Tibial nerve (tissue), 4 donors: ENCODE measurements at regions not wholly inside any gene's neighbourhood (a gene's known extent, or its start where the extent isn't known, plus 50 kb on each side); places are given as distances from the start of the nearest gene placed in this dataset.

Experiments used
- EP300 ChIP-seq, 2 donors: sonication (generic); formaldehyde crosslinking; IDR thresholded peaks; one replicate each; pipeline ENCODE4 v1.6.1; 2017; ENCODE audit warnings: antibody characterized with exemption in 2 of 2, mild to moderate bottlenecking in 1 of 2
- POLR2A ChIP-seq, 2 donors: fragments of 450-650 bp; IDR thresholded peaks; one replicate each; pipeline ENCODE4 v1.6.1; 2017; ENCODE audit warnings: antibody characterized with exemption in 2 of 2, mild to moderate bottlenecking in 2 of 2, moderate library complexity in 2 of 2
- TF ChIP-seq, protein P1 (sequence below), 5 experiments: fragments of 200-600 bp in 3 of 5; fragments of 450-650 bp in 2 of 5; sonication (generic) in 3 of 5; IDR thresholded peaks; one replicate each; pipeline ENCODE4 v1.5.1; 2016 to 2019; ENCODE audit warnings: antibody characterized with exemption in 5 of 5, mild to moderate bottlenecking in 3 of 5, moderate library complexity in 2 of 5

DNA sequence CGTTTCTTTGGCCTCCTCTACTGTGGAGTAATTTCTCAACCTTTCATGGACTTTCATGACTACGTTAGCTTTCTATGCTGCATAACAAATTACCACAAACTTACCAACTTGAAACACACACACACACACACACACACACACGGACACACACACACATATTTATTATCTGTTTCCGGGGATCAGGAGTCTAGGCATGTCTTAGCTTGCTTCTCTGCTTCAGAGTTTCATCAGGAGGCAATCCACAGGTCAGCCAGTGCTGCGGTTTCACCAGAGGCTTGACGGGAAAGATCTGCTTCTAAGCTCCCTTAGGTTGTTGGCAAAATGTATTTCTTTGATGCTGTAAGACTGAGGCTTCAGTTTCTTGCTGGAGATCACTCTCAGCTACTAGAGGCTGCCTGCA lies 59.0 kb upstream of the C9orf72 start:
- TF ChIP-seq, protein P1, sequence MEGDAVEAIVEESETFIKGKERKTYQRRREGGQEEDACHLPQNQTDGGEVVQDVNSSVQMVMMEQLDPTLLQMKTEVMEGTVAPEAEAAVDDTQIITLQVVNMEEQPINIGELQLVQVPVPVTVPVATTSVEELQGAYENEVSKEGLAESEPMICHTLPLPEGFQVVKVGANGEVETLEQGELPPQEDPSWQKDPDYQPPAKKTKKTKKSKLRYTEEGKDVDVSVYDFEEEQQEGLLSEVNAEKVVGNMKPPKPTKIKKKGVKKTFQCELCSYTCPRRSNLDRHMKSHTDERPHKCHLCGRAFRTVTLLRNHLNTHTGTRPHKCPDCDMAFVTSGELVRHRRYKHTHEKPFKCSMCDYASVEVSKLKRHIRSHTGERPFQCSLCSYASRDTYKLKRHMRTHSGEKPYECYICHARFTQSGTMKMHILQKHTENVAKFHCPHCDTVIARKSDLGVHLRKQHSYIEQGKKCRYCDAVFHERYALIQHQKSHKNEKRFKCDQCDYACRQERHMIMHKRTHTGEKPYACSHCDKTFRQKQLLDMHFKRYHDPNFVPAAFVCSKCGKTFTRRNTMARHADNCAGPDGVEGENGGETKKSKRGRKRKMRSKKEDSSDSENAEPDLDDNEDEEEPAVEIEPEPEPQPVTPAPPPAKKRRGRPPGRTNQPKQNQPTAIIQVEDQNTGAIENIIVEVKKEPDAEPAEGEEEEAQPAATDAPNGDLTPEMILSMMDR (IDR thresholded peaks at IDR 0.05) = no peak
- TF ChIP-seq EP300 (IDR thresholded peaks at IDR 0.05) = no peak
- no peak for TF ChIP-seq POLR2A (IDR thresholded peaks at IDR 0.05)
